C4-2B (cell line): ENCODE measurements at regions not wholly inside any gene's neighbourhood (a gene's known extent, or its start where the extent isn't known, plus 50 kb on each side); places are given as distances from the start of the nearest gene placed in this dataset.

Experiments
- ZFX ChIP-seq: fragments of 450-650 bp; IDR thresholded peaks from 2 replicates; pipeline ENCODE4 v1.6.1; 2017
- TF ChIP-seq, protein P1 (sequence below): fragments of 450-650 bp; conservative IDR thresholded peaks from 2 replicates; pipeline ENCODE4 v1.5.1; 2017; ENCODE audit warnings: mild to moderate bottlenecking

DNA sequence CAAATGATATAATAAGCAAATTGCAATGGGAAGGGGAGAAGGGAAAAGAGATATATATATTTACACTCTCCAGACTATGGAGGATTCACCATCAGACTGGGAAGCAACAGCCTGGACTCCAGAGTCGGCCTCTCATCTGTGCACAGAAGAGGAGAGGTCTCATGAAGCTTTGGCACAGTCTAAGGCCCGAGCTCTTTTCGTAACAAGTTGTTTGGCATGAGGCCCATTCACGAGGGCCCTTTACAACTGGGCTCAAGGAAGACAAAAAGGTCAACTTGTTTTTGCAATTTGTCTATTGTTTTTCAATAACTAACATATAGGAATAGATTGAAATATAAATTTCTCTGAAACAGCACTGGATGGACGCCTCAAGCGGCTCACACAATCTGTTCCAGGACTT, 66.7 kb upstream of the AJAP1 start:
- TF ChIP-seq, protein P1, sequence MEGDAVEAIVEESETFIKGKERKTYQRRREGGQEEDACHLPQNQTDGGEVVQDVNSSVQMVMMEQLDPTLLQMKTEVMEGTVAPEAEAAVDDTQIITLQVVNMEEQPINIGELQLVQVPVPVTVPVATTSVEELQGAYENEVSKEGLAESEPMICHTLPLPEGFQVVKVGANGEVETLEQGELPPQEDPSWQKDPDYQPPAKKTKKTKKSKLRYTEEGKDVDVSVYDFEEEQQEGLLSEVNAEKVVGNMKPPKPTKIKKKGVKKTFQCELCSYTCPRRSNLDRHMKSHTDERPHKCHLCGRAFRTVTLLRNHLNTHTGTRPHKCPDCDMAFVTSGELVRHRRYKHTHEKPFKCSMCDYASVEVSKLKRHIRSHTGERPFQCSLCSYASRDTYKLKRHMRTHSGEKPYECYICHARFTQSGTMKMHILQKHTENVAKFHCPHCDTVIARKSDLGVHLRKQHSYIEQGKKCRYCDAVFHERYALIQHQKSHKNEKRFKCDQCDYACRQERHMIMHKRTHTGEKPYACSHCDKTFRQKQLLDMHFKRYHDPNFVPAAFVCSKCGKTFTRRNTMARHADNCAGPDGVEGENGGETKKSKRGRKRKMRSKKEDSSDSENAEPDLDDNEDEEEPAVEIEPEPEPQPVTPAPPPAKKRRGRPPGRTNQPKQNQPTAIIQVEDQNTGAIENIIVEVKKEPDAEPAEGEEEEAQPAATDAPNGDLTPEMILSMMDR, result no peak
- no peak for TF ChIP-seq ZFX
